MM.1S (cell line): ENCODE measurements at regions not wholly inside any gene's neighbourhood (a gene's known extent, or its start where the extent isn't known, plus 50 kb on each side); places are given as distances from the start of the nearest gene placed in this dataset.

Source experiments
- DNase-seq: peaks from one replicate; pipeline ENCODE4 v3.0.0-alpha.2; 2015
- H2AFZ ChIP-seq: fragments of 300-600 bp; sonication (generic); 2 replicates; pipeline ENCODE4 v1.6.0; 2016; ENCODE audit warnings: antibody characterized with exemption, low read length
- H3F3A ChIP-seq: fragments of 300-600 bp; sonication (generic); 2 replicates; pipeline ENCODE4 v1.6.1; 2016; ENCODE audit warnings: mild to moderate bottlenecking, antibody characterized with exemption, low read length, moderate library complexity, mixed read lengths; ENCODE audit not compliant: insufficient read depth
- H3K27ac ChIP-seq: fragments of 300-600 bp; sonication (generic); 2 replicates; pipeline ENCODE4 v1.5.1; 2016; ENCODE audit warnings: mild to moderate bottlenecking, low read length
- H3K27me3 ChIP-seq: fragments of 300-600 bp; sonication (generic); replicated peaks from 2 replicates; pipeline ENCODE4 v1.6.0; 2016; ENCODE audit warnings: low read length; ENCODE audit not compliant: insufficient read depth
- H3K36me3 ChIP-seq: fragments of 300-600 bp; sonication (generic); replicated peaks from 2 replicates; pipeline ENCODE4 v1.6.1; 2016; ENCODE audit warnings: mild to moderate bottlenecking, low read length, mixed read lengths; ENCODE audit not compliant: insufficient read depth
- H3K4me1 ChIP-seq: fragments of 300-600 bp; sonication (generic); 2 replicates; pipeline ENCODE4 v1.6.1; 2016; ENCODE audit warnings: low read length, mixed read lengths
- H3K4me2 ChIP-seq: fragments of 300-600 bp; sonication (generic); 2 replicates; pipeline ENCODE4 v1.6.0; 2016; ENCODE audit warnings: low read depth, low read length
- H3K4me3 ChIP-seq: fragments of 300-600 bp; sonication (generic); 2 replicates; pipeline ENCODE4 v1.5.1; 2016; ENCODE audit warnings: low read length, mixed read lengths
- H3K79me2 ChIP-seq: fragments of 300-600 bp; sonication (generic); 2 replicates; pipeline ENCODE4 v1.6.1; 2016; ENCODE audit warnings: mixed run types, low read length, mixed read lengths
- H3K9ac ChIP-seq: fragments of 300-600 bp; sonication (generic); 2 replicates; pipeline ENCODE4 v1.6.1; 2016; ENCODE audit warnings: low read length, mixed read lengths
- H3K9me2 ChIP-seq: fragments of 300-600 bp; sonication (generic); replicated peaks from 2 replicates; pipeline ENCODE4 v1.6.1; 2016; ENCODE audit warnings: mild to moderate bottlenecking, low read length, mixed read lengths; ENCODE audit not compliant: insufficient read depth
- H3K9me3 ChIP-seq: fragments of 300-600 bp; sonication (generic); replicated peaks from 2 replicates; pipeline ENCODE4 v1.6.1; 2016; ENCODE audit warnings: mild to moderate bottlenecking, low read length, mixed read lengths; ENCODE audit not compliant: insufficient read depth
- H4K20me1 ChIP-seq: fragments of 300-600 bp; sonication (generic); 2 replicates; pipeline ENCODE4 v1.6.1; 2016; ENCODE audit warnings: mild to moderate bottlenecking, low read length, moderate library complexity, mixed read lengths; ENCODE audit not compliant: insufficient read depth
- EZH2 ChIP-seq: fragments of 300-600 bp; sonication (generic); optimal IDR thresholded peaks from 2 replicates; pipeline ENCODE3; 2017; ENCODE audit warnings: low read depth, mild to moderate bottlenecking, antibody characterized with exemption, low read length, mixed read lengths
- EZH2phosphoT487 ChIP-seq: fragments of 300-600 bp; sonication (generic); IDR thresholded peaks from 2 replicates; pipeline ENCODE4 v1.6.1; 2018; ENCODE audit warnings: antibody characterized with exemption, low read length
- TF ChIP-seq, protein P1 (sequence below): fragments of 300-600 bp; sonication (generic); IDR thresholded peaks from 2 replicates; pipeline ENCODE4 v1.5.1; 2016; ENCODE audit warnings: antibody characterized with exemption, low read length, mixed read lengths

- Histone ChIP-seq H3K4me1 (no peaks in the 10 kb centered on the region), H4K20me1 (no peaks in the 10 kb centered on the region), H3K36me3 (no peaks in the 10 kb centered on the region), H2AFZ (no peak overlapping the region), H3F3A (no peaks in the 10 kb centered on the region), H3K27ac (no peak overlapping the region), H3K27me3 (no peaks in the 10 kb centered on the region), H3K79me2 (no peaks in the 10 kb centered on the region), H3K9me2 (no peaks in the 10 kb centered on the region), H3K9me3 (no peaks in the 10 kb centered on the region), H3K4me3 (no peak overlapping the region), H3K4me2 (no peak overlapping the region), H3K9ac (no peak overlapping the region)
- TF ChIP-seq EZH2phosphoT487 (no peak), EZH2 (no peak)
- TF ChIP-seq, protein P1, sequence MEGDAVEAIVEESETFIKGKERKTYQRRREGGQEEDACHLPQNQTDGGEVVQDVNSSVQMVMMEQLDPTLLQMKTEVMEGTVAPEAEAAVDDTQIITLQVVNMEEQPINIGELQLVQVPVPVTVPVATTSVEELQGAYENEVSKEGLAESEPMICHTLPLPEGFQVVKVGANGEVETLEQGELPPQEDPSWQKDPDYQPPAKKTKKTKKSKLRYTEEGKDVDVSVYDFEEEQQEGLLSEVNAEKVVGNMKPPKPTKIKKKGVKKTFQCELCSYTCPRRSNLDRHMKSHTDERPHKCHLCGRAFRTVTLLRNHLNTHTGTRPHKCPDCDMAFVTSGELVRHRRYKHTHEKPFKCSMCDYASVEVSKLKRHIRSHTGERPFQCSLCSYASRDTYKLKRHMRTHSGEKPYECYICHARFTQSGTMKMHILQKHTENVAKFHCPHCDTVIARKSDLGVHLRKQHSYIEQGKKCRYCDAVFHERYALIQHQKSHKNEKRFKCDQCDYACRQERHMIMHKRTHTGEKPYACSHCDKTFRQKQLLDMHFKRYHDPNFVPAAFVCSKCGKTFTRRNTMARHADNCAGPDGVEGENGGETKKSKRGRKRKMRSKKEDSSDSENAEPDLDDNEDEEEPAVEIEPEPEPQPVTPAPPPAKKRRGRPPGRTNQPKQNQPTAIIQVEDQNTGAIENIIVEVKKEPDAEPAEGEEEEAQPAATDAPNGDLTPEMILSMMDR, result no peak
- no peak for DNase-seq
Observed at GRCh38 chr5:124842725-124843595, 96.5 kb upstream of the ZNF608 start.

GRCh38 chr5:124843596-124843899 is 97.1 kb upstream of the ZNF608 start:
- Histone ChIP-seq H3K27ac (no peak overlapping the region), H3K36me3 (no peaks in the 10 kb centered on the region), H3K9me2 (no peaks in the 10 kb centered on the region), H3K9me3 (no peaks in the 10 kb centered on the region), H3K9ac (no peak overlapping the region), H2AFZ (no peak overlapping the region), H3K27me3 (no peaks in the 10 kb centered on the region), H3K4me1 (no peaks in the 10 kb centered on the region), H4K20me1 (no peaks in the 10 kb centered on the region), H3K4me2 (no peak overlapping the region), H3K79me2 (no peaks in the 10 kb centered on the region), H3K4me3 (no peak overlapping the region), H3F3A (no peaks in the 10 kb centered on the region)
- no peak for TF ChIP-seq EZH2
- TF ChIP-seq, protein P1, result no peak
- TF ChIP-seq EZH2phosphoT487, result no peak
- no peak for DNase-seq

DNA sequence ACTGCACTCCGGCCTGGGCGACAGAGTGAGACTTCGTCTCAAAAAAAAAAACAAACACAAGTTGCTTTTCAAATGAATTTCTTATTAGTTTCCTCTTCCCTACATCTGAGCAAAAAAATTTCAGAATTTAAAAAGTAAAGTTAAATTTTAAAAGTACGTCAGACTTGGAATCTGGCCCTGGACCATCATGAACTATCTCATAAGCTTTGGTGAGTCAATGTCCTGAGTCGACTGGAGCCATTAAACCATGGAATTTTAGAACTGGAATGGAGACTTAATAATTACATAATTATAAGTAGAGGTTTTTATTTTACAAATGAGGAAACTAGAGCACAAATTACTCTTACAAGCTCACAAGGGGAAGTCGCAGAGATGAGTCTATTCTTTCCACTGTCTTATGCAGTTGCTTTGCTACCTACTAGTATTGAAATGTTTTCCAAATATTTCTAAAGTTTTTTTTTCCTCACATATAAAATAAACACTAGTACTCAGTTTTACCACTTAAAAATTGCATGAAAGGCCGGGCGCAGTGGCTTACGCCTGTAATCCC is 98.0 kb upstream of the ZNF608 start:
- no peak for DNase-seq
- Histone ChIP-seq H3F3A (no peaks in the 10 kb centered on the region), H3K9me2 (no peaks in the 10 kb centered on the region), H3K4me3 (no peak overlapping the region), H3K36me3 (no peaks in the 10 kb centered on the region), H3K27me3 (no peaks in the 10 kb centered on the region), H3K9ac (no peak overlapping the region), H4K20me1 (no peaks in the 10 kb centered on the region), H3K4me2 (no peak overlapping the region), H3K27ac (no peak overlapping the region), H2AFZ (no peak overlapping the region), H3K79me2 (no peaks in the 10 kb centered on the region), H3K4me1 (no peaks in the 10 kb centered on the region), H3K9me3 (no peaks in the 10 kb centered on the region)
- TF ChIP-seq, protein P1, result no peak
- TF ChIP-seq EZH2, result no peak
- TF ChIP-seq EZH2phosphoT487, result no peak
